ENCODE measurements at regions not wholly inside any gene's neighbourhood (a gene's known extent, or its start where the extent isn't known, plus 50 kb on each side); places are given as distances from the start of the nearest gene placed in this dataset.

- WGBS: 97% methylated on average over 9 of the region's 9 CpGs
Measured at GRCh38 chr2:71898375-71898774, 249.3 kb downstream of the CYP26B1 start.

GRCh38 chr2:71897836-71898235 lies 249.8 kb downstream of the CYP26B1 start:
- H3K4me3 ChIP-seq: no peak overlapping the region
- H3K36me3 ChIP-seq: no peaks in the 10 kb centered on the region
- peak in 1 of 2 donors; percentile 40 for DNase-seq (ENCODE audit: low spot score in 2 of 2)
- H3K27me3 ChIP-seq: peaks cover 3% of the 10 kb centered on the region
- no peak for TF ChIP-seq POLR2AphosphoS5 (IDR thresholded peaks at IDR 0.05)
- no peak for TF ChIP-seq EP300 (IDR thresholded peaks at IDR 0.05)
- TF ChIP-seq POLR2A (IDR thresholded peaks at IDR 0.05): no peak
- no peak for TF ChIP-seq CTCF (IDR thresholded peaks at IDR 0.05)
- H3K4me1 ChIP-seq: no peaks in the 10 kb centered on the region
- H3K9me3 ChIP-seq: no peaks in the 10 kb centered on the region
- 79% methylated on average over 7 of the region's 7 CpGs for WGBS
- H3K27ac ChIP-seq: no peak overlapping the region

More at GRCh38 chr2:71898375-71898774, 249.3 kb downstream of the CYP26B1 start:
- Histone ChIP-seq H3K4me3 (no peak overlapping the region), H3K27ac (no peak overlapping the region), H3K27me3 (peaks cover 3% of the 10 kb centered on the region), H3K36me3 (no peaks in the 10 kb centered on the region), H3K4me1 (no peaks in the 10 kb centered on the region), H3K9me3 (no peaks in the 10 kb centered on the region)
- no peak for TF ChIP-seq CTCF (IDR thresholded peaks at IDR 0.05)
- no peak for TF ChIP-seq POLR2A (IDR thresholded peaks at IDR 0.05)
- no peak for TF ChIP-seq EP300 (IDR thresholded peaks at IDR 0.05)
- no peak for TF ChIP-seq POLR2AphosphoS5 (IDR thresholded peaks at IDR 0.05)
- DNase-seq (ENCODE audit: low spot score in 2 of 2): peak in 1 of 2 donors; percentile 50

- H3K36me3 ChIP-seq: no peaks in the 10 kb centered on the region
- no peaks in the 10 kb centered on the region for H3K4me1 ChIP-seq
- H3K4me3 ChIP-seq: no peak overlapping the region
- DNase-seq (ENCODE audit: low spot score in 2 of 2): peak in 1 of 2 donors; percentile 49
- no peaks in the 10 kb centered on the region for H3K9me3 ChIP-seq
- no peak overlapping the region for H3K27ac ChIP-seq
- TF ChIP-seq EP300 (IDR thresholded peaks at IDR 0.05) (no peak), POLR2A (IDR thresholded peaks at IDR 0.05) (no peak), CTCF (IDR thresholded peaks at IDR 0.05) (no peak), POLR2AphosphoS5 (IDR thresholded peaks at IDR 0.05) (no peak)
- H3K27me3 ChIP-seq: peaks cover 7% of the 10 kb centered on the region
- 46% methylated on average over 6 of the region's 6 CpGs for WGBS
Measured at GRCh38 chr2:71897137-71897480, 250.6 kb downstream of the CYP26B1 start.

- WGBS: 68% methylated on average over 9 of the region's 9 CpGs
- TF ChIP-seq EP300 (IDR thresholded peaks at IDR 0.05) (no peak), POLR2AphosphoS5 (IDR thresholded peaks at IDR 0.05) (no peak), POLR2A (IDR thresholded peaks at IDR 0.05) (no peak), CTCF (IDR thresholded peaks at IDR 0.05) (no peak)
Measured at GRCh38 chr2:71896385-71897136, 251.1 kb downstream of the CYP26B1 start.

GRCh38 chr2:71895320-71896161 lies 252.1 kb downstream of the CYP26B1 start:
- Histone ChIP-seq H3K4me1 (no peaks in the 10 kb centered on the region), H3K27me3 (peaks cover 7% of the 10 kb centered on the region), H3K9me3 (no peaks in the 10 kb centered on the region), H3K4me3 (no peak overlapping the region), H3K27ac (no peak overlapping the region), H3K36me3 (no peaks in the 10 kb centered on the region)
- peak in 1 of 2 donors; percentile 48 for DNase-seq (ENCODE audit: low spot score in 2 of 2)
- 91% methylated on average over 10 of the region's 10 CpGs for WGBS
- TF ChIP-seq EP300 (IDR thresholded peaks at IDR 0.05) (no peak), POLR2AphosphoS5 (IDR thresholded peaks at IDR 0.05) (no peak), POLR2A (IDR thresholded peaks at IDR 0.05) (no peak), CTCF (IDR thresholded peaks at IDR 0.05) (no peak)

More at GRCh38 chr2:71896385-71897136, 251.1 kb downstream of the CYP26B1 start:
- peaks cover 7% of the 10 kb centered on the region for H3K27me3 ChIP-seq
- no peaks in the 10 kb centered on the region for H3K9me3 ChIP-seq
- no peak overlapping the region for H3K27ac ChIP-seq
- peak in 1 of 2 donors; percentile 56 for DNase-seq (ENCODE audit: low spot score in 2 of 2)
- H3K4me3 ChIP-seq: no peak overlapping the region
- no peaks in the 10 kb centered on the region for H3K36me3 ChIP-seq
- H3K4me1 ChIP-seq: no peaks in the 10 kb centered on the region
